Adrenal gland (tissue), 5 donors: ENCODE measurements at regions not wholly inside any gene's neighbourhood (a gene's known extent, or its start where the extent isn't known, plus 50 kb on each side); places are given as distances from the start of the nearest gene placed in this dataset.

ENCODE experiments used
- POLR2A ChIP-seq, 2 donors: fragments of 450-650 bp; IDR thresholded peaks; one replicate each; pipeline ENCODE4 v1.6.1; 2017; ENCODE audit warnings: antibody characterized with exemption in 2 of 2, mild to moderate bottlenecking in 2 of 2, moderate library complexity in 1 of 2
- TF ChIP-seq, protein P1 (sequence below), 6 experiments: fragments of 450-650 bp in 4 of 6; fragments of 200-600 bp in 2 of 6; sonication (generic) in 1 of 6; IDR thresholded peaks; 1 replicate in 5 of 6; 2 replicates in 1 of 6; pipeline versions ENCODE4 v1.5.1 to v1.8.0; 2016 to 2021; ENCODE audit warnings: antibody characterized with exemption in 6 of 6, mild to moderate bottlenecking in 2 of 6, moderate library complexity in 1 of 6
- donor health status: DM: no; HTN: no; CAD: no.

DNA sequence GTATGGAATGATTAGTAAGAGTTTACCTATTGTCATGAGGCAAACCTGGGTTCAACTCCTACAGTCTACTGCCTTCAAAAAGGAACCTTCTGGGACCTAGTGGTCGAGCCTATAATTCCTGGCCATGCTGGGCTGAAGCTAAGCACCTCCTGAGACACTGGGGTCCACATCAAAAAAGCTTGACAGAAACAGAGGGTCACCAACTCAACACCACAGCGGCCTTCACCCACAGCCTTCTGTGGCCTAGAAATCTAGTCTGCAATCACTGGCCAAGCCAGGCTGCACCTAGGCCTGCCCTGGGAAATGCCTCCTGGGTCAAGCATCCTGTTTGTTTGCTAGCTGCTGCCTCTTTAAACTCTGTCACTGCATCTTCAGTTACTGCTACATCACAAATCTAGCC, 153.9 kb upstream of the C11orf58 start:
- TF ChIP-seq, protein P1, sequence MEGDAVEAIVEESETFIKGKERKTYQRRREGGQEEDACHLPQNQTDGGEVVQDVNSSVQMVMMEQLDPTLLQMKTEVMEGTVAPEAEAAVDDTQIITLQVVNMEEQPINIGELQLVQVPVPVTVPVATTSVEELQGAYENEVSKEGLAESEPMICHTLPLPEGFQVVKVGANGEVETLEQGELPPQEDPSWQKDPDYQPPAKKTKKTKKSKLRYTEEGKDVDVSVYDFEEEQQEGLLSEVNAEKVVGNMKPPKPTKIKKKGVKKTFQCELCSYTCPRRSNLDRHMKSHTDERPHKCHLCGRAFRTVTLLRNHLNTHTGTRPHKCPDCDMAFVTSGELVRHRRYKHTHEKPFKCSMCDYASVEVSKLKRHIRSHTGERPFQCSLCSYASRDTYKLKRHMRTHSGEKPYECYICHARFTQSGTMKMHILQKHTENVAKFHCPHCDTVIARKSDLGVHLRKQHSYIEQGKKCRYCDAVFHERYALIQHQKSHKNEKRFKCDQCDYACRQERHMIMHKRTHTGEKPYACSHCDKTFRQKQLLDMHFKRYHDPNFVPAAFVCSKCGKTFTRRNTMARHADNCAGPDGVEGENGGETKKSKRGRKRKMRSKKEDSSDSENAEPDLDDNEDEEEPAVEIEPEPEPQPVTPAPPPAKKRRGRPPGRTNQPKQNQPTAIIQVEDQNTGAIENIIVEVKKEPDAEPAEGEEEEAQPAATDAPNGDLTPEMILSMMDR (IDR thresholded peaks at IDR 0.05): no peak
- no peak for TF ChIP-seq POLR2A (IDR thresholded peaks at IDR 0.05)
